Ovary (tissue), 7 donors: ENCODE measurements at regions not wholly inside any gene's neighbourhood (a gene's known extent, or its start where the extent isn't known, plus 50 kb on each side); places are given as distances from the start of the nearest gene placed in this dataset.

ENCODE experiments used
- DNase-seq, 5 donors: peaks; one replicate each; pipeline ENCODE4 v3.0.0-alpha.2; 2019 to 2020
- H3K27ac ChIP-seq, 2 donors: fragments of 200-600 bp; one replicate each; pipeline versions ENCODE4 v1.5.1 to v1.8.0; 2019 to 2022
- H3K27me3 ChIP-seq: fragments of 200-600 bp; one replicate; pipeline ENCODE4 v1.8.0; 2022
- H3K36me3 ChIP-seq: fragments of 200-600 bp; sonication (generic); one replicate; pipeline ENCODE4 v1.5.1; 2019
- H3K4me1 ChIP-seq: one replicate; pipeline ENCODE4 v1.8.1; 2013; ENCODE audit warnings: mild to moderate bottlenecking, moderate library complexity; ENCODE audit not compliant: insufficient read depth
- H3K4me3 ChIP-seq: fragments of 200-600 bp; sonication (generic); one replicate; pipeline ENCODE4 v1.5.1; 2017
- H3K9me3 ChIP-seq, 2 donors: fragments of 200-600 bp in 1 of 2; sonication (generic) in 1 of 2; one replicate each; pipeline versions ENCODE4 v1.5.1 to v1.8.1; 2013 to 2019; ENCODE audit warnings: mild to moderate bottlenecking in 1 of 2, moderate library complexity in 1 of 2
- EP300 ChIP-seq: sonication (generic); formaldehyde crosslinking; IDR thresholded peaks from one replicate; pipeline ENCODE4 v1.6.1; 2017; ENCODE audit warnings: antibody characterized with exemption
- POLR2A ChIP-seq: fragments of 450-650 bp; IDR thresholded peaks from one replicate; pipeline ENCODE4 v1.6.1; 2017; ENCODE audit warnings: antibody characterized with exemption, mild to moderate bottlenecking, moderate library complexity
- WGBS, 3 donors: extraction: QIAGEN DNeasy Blood & Tissue Kit in 1 of 3; methylation state at CpG; one replicate each; pipeline versions ENCODE4 v1.1.5 to v1.1.7; 2013 to 2017; 5-methylcytosine and 5-hydroxymethylcytosine counted together
- intact Hi-C, 4 donors: fragments of 100-400 bp; cut with DNase I; formaldehyde crosslinking; loops; one replicate each; pipeline versions ENCODE4 v1.11.0 to v1.15.1; 2022 to 2023
- TF ChIP-seq, protein P1 (sequence below), 3 donors: fragments of 450-650 bp in 2 of 3; fragments of 200-600 bp in 1 of 3; IDR thresholded peaks; one replicate each; pipeline versions ENCODE4 v1.5.1 to v1.8.0; 2016 to 2022; ENCODE audit warnings: antibody characterized with exemption in 3 of 3, mild to moderate bottlenecking in 1 of 3
- donor health status: DM: no; HTN: no; CAD: no; lungs with moderate emphysema.
- donor health status: DM: no; HTN: no; CAD: no.
- donor health status: Bipolar disorder and iron deficiency.
- donor health status: DM: no; HTN: no; CAD: no.
- donor health status: DM: yes; HTN: yes; CAD: no.

GRCh38 chr13:106344342-106344741 is 191.1 kb downstream of the EFNB2 start:
- TF ChIP-seq POLR2A = no peak
- TF ChIP-seq, protein P1, sequence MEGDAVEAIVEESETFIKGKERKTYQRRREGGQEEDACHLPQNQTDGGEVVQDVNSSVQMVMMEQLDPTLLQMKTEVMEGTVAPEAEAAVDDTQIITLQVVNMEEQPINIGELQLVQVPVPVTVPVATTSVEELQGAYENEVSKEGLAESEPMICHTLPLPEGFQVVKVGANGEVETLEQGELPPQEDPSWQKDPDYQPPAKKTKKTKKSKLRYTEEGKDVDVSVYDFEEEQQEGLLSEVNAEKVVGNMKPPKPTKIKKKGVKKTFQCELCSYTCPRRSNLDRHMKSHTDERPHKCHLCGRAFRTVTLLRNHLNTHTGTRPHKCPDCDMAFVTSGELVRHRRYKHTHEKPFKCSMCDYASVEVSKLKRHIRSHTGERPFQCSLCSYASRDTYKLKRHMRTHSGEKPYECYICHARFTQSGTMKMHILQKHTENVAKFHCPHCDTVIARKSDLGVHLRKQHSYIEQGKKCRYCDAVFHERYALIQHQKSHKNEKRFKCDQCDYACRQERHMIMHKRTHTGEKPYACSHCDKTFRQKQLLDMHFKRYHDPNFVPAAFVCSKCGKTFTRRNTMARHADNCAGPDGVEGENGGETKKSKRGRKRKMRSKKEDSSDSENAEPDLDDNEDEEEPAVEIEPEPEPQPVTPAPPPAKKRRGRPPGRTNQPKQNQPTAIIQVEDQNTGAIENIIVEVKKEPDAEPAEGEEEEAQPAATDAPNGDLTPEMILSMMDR (IDR thresholded peaks at IDR 0.05) = no peak
- no peak for TF ChIP-seq EP300
- Histone ChIP-seq H3K9me3 (no peaks in the 10 kb centered on the region), H3K27me3 (no peaks in the 10 kb centered on the region), H3K27ac (no peak overlapping the region), H3K36me3 (no peaks in the 10 kb centered on the region), H3K4me1 (no peaks in the 10 kb centered on the region), H3K4me3 (peak overlapping the region; percentile 20)
- intact Hi-C loops = no loop called here
- WGBS, 3 donors = 86 to 96% (median 89%) methylated on average over 2 of the region's 2 CpGs
- DNase-seq = no peak

GRCh38 chr13:106343836-106344235 is 191.6 kb downstream of the EFNB2 start:
- WGBS, 3 donors = 39 to 49% (median 39%) methylated on average over 3 of the region's 3 CpGs
- no peaks in the 10 kb centered on the region for H3K27me3 ChIP-seq
- H3K4me3 ChIP-seq = peak overlapping the region; percentile 20
- H3K27ac ChIP-seq = no peak overlapping the region
- TF ChIP-seq EP300 = no peak
- TF ChIP-seq, protein P1 (IDR thresholded peaks at IDR 0.05) = no peak
- TF ChIP-seq POLR2A = no peak
- intact Hi-C loops = no loop called here
- no peaks in the 10 kb centered on the region for H3K4me1 ChIP-seq
- H3K9me3 ChIP-seq = no peaks in the 10 kb centered on the region
- H3K36me3 ChIP-seq = no peaks in the 10 kb centered on the region
- no peak for DNase-seq

DNA sequence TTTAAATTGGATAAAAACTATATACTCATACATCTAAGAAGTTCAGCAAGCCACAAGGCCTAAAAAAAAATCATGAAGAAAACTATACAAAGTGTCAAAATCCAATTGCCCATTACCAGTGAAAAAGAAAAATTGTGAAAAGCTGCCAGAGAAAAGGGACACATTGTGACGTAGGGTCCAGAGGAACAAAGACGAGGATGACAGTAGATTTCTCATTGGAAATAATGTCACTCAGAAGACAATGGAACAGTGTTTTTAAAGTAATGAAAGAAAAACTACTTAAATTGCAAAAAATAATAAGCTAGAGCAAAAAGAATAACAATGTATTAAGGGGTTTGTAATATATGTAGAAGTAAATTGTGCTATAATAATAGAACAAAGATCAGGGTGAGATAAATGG is 195.2 kb downstream of the EFNB2 start:
- no peaks in the 10 kb centered on the region for H3K4me1 ChIP-seq
- H3K27ac ChIP-seq = no peak overlapping the region
- no peak for DNase-seq
- no peaks in the 10 kb centered on the region for H3K36me3 ChIP-seq
- no peaks in the 10 kb centered on the region for H3K27me3 ChIP-seq
- no peaks in the 10 kb centered on the region for H3K9me3 ChIP-seq
- TF ChIP-seq EP300 (no peak), POLR2A (no peak)
- TF ChIP-seq, protein P1 (IDR thresholded peaks at IDR 0.05) = no peak
- intact Hi-C loops = no loop called here
- H3K4me3 ChIP-seq = no peak overlapping the region
- WGBS, 3 donors = 89 to 94% (median 89%) methylated on average over 2 of the region's 2 CpGs

- no peak overlapping the region for H3K27ac ChIP-seq
- TF ChIP-seq, protein P1 (IDR thresholded peaks at IDR 0.05) = no peak
- no peak for TF ChIP-seq POLR2A
- TF ChIP-seq EP300 = no peak
- H3K9me3 ChIP-seq = no peaks in the 10 kb centered on the region
- no peaks in the 10 kb centered on the region for H3K36me3 ChIP-seq
- no peak overlapping the region for H3K4me3 ChIP-seq
- no peaks in the 10 kb centered on the region for H3K27me3 ChIP-seq
- WGBS, 3 donors = 75 to 79% (median 77%) methylated on average over 7 of the region's 7 CpGs
- H3K4me1 ChIP-seq = no peaks in the 10 kb centered on the region
- DNase-seq = no peak
- intact Hi-C loops = no loop called here
Measured at GRCh38 chr13:106337096-106337850, 198.2 kb downstream of the EFNB2 start.
